ENCODE measurements at regions not wholly inside any gene's neighbourhood (a gene's known extent, or its start where the extent isn't known, plus 50 kb on each side); places are given as distances from the start of the nearest gene placed in this dataset.

- Histone ChIP-seq H3K27ac (ENCODE audit: low read length) (no peak overlapping the region), H3K4me1 (ENCODE audit: low read length) (no peaks in the 10 kb centered on the region), H3K4me2 (ENCODE audit: low read depth, low read length, poor library complexity, severe bottlenecking) (no peak overlapping the region), H3K36me3 (ENCODE audit: insufficient read depth, low read length) (no peaks in the 10 kb centered on the region), H4K20me1 (ENCODE audit: insufficient read depth, low read depth, low read length) (no peaks in the 10 kb centered on the region), H3K4me3 (ENCODE audit: low read length) (no peak overlapping the region), H3K79me2 (ENCODE audit: low read length) (no peaks in the 10 kb centered on the region), H3K27me3 (ENCODE audit: low read length) (no peaks in the 10 kb centered on the region), H3K9me2 (replicated peaks; ENCODE audit: insufficient read depth, low read length) (no peaks in the 10 kb centered on the region), H2AFZ (ENCODE audit: low read length) (no peak overlapping the region), H3K9ac (ENCODE audit: low read length) (no peak overlapping the region), H3K9me3 (ENCODE audit: low read length) (no peaks in the 10 kb centered on the region)
- DNase-seq = no peak
These were observed 95.3 kb upstream of the KLHL29 start for GRCh38 chr2:23289671-23290070.

- Histone ChIP-seq H3K36me3 (ENCODE audit: insufficient read depth, low read length) (no peaks in the 10 kb centered on the region), H3K27me3 (ENCODE audit: low read length) (no peaks in the 10 kb centered on the region), H3K9me3 (ENCODE audit: low read length) (no peaks in the 10 kb centered on the region), H4K20me1 (ENCODE audit: insufficient read depth, low read depth, low read length) (no peaks in the 10 kb centered on the region), H3K9ac (ENCODE audit: low read length) (no peak overlapping the region), H3K27ac (ENCODE audit: low read length) (no peak overlapping the region), H3K4me3 (ENCODE audit: low read length) (no peak overlapping the region), H2AFZ (ENCODE audit: low read length) (no peak overlapping the region), H3K9me2 (replicated peaks; ENCODE audit: insufficient read depth, low read length) (no peaks in the 10 kb centered on the region), H3K4me1 (ENCODE audit: low read length) (no peaks in the 10 kb centered on the region), H3K4me2 (ENCODE audit: low read depth, low read length, poor library complexity, severe bottlenecking) (no peak overlapping the region), H3K79me2 (ENCODE audit: low read length) (no peaks in the 10 kb centered on the region)
- no peak for DNase-seq
These were observed 93.7 kb upstream of the KLHL29 start for GRCh38 chr2:23291239-23291638.

- Histone ChIP-seq H3K27me3 (ENCODE audit: low read length) (no peaks in the 10 kb centered on the region), H3K4me3 (ENCODE audit: low read length) (no peak overlapping the region)
- DNase-seq = peak; percentile 55
These were observed 93.0 kb upstream of the KLHL29 start for GRCh38 chr2:23292024-23292423.

DNA sequence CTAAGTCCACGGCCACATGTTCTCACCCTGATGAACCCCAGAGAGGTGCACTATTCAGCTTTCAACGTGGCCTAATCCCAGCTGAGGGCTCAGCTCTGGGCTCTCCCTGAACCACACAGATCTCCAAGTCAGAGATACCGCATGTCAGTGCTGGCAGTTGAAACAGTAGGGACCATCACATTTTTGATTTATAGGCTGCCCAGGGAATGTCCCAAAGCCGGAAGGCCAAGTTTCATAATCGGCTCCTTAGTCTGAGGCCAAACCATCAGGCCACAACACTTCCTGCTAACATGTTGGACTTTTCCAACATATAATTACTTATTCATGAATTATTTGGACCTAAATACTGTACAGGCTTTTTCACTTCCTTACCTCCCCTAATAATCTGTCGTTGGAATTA lies 91.9 kb upstream of the KLHL29 start:
- no peak overlapping the region for H3K27ac ChIP-seq (ENCODE audit: low read length)
- H3K27me3 ChIP-seq (ENCODE audit: low read length) = no peaks in the 10 kb centered on the region
- no peaks in the 10 kb centered on the region for H3K36me3 ChIP-seq (ENCODE audit: insufficient read depth, low read length)
- H3K4me1 ChIP-seq (ENCODE audit: low read length) = no peaks in the 10 kb centered on the region
- no peaks in the 10 kb centered on the region for H3K9me2 ChIP-seq (replicated peaks; ENCODE audit: insufficient read depth, low read length)
- no peaks in the 10 kb centered on the region for H4K20me1 ChIP-seq (ENCODE audit: insufficient read depth, low read depth, low read length)
- H3K4me3 ChIP-seq (ENCODE audit: low read length) = no peak overlapping the region
- H3K79me2 ChIP-seq (ENCODE audit: low read length) = no peaks in the 10 kb centered on the region
- no peak for DNase-seq
- no peaks in the 10 kb centered on the region for H3K9me3 ChIP-seq (ENCODE audit: low read length)
- H3K9ac ChIP-seq (ENCODE audit: low read length) = no peak overlapping the region
- no peak overlapping the region for H3K4me2 ChIP-seq (ENCODE audit: low read depth, low read length, poor library complexity, severe bottlenecking)
- H2AFZ ChIP-seq (ENCODE audit: low read length) = no peak overlapping the region

More at GRCh38 chr2:23292024-23292423, 93.0 kb upstream of the KLHL29 start:
- H3K9ac ChIP-seq (ENCODE audit: low read length) = no peak overlapping the region
- no peak overlapping the region for H3K4me2 ChIP-seq (ENCODE audit: low read depth, low read length, poor library complexity, severe bottlenecking)
- H3K4me1 ChIP-seq (ENCODE audit: low read length) = no peaks in the 10 kb centered on the region
- no peaks in the 10 kb centered on the region for H3K36me3 ChIP-seq (ENCODE audit: insufficient read depth, low read length)
- no peaks in the 10 kb centered on the region for H4K20me1 ChIP-seq (ENCODE audit: insufficient read depth, low read depth, low read length)
- H3K9me3 ChIP-seq (ENCODE audit: low read length) = no peaks in the 10 kb centered on the region
- no peaks in the 10 kb centered on the region for H3K79me2 ChIP-seq (ENCODE audit: low read length)
- no peaks in the 10 kb centered on the region for H3K9me2 ChIP-seq (replicated peaks; ENCODE audit: insufficient read depth, low read length)
- no peak overlapping the region for H3K27ac ChIP-seq (ENCODE audit: low read length)
- H2AFZ ChIP-seq (ENCODE audit: low read length) = no peak overlapping the region

DNA sequence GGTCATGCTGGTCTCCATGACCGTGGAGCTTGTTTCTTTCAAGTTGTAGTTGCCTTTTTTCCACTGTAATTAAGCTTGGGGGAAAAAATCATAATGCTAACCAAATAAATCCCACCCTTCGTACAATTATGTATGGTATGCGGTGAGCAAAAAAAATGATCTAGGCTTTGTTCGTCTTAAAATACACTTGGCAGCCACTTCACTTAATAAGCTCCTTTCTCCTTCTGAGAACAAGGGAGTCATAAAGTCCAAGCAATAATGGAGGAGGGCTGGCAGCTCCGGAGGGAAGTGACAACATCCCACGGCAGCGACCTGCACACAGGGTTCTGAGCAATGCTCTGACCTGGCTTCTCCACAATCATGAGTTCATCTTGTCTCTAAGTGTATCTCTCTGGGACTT lies 91.2 kb upstream of the KLHL29 start:
- no peak overlapping the region for H3K9ac ChIP-seq (ENCODE audit: low read length)
- H3K4me1 ChIP-seq (ENCODE audit: low read length) = no peaks in the 10 kb centered on the region
- no peak overlapping the region for H3K4me2 ChIP-seq (ENCODE audit: low read depth, low read length, poor library complexity, severe bottlenecking)
- no peaks in the 10 kb centered on the region for H3K9me2 ChIP-seq (replicated peaks; ENCODE audit: insufficient read depth, low read length)
- H3K4me3 ChIP-seq (ENCODE audit: low read length) = no peak overlapping the region
- H3K27me3 ChIP-seq (ENCODE audit: low read length) = no peaks in the 10 kb centered on the region
- no peak overlapping the region for H3K27ac ChIP-seq (ENCODE audit: low read length)
- DNase-seq = no peak
- no peaks in the 10 kb centered on the region for H3K79me2 ChIP-seq (ENCODE audit: low read length)
- H2AFZ ChIP-seq (ENCODE audit: low read length) = no peak overlapping the region
- no peaks in the 10 kb centered on the region for H3K36me3 ChIP-seq (ENCODE audit: insufficient read depth, low read length)
- H3K9me3 ChIP-seq (ENCODE audit: low read length) = no peaks in the 10 kb centered on the region
- H4K20me1 ChIP-seq (ENCODE audit: insufficient read depth, low read depth, low read length) = no peaks in the 10 kb centered on the region

- H3K4me2 ChIP-seq (ENCODE audit: low read depth, low read length, poor library complexity, severe bottlenecking) = no peak overlapping the region
These were observed 90.7 kb upstream of the KLHL29 start for GRCh38 chr2:23294238-23294637.

GRCh38 chr2:23296691-23297090 lies 88.3 kb upstream of the KLHL29 start:
- H3K9ac ChIP-seq (ENCODE audit: low read length) = no peak overlapping the region
- no peak for DNase-seq
- no peak overlapping the region for H3K27ac ChIP-seq (ENCODE audit: low read length)
- H2AFZ ChIP-seq (ENCODE audit: low read length) = no peak overlapping the region
- no peaks in the 10 kb centered on the region for H3K4me1 ChIP-seq (ENCODE audit: low read length)
- H3K27me3 ChIP-seq (ENCODE audit: low read length) = no peaks in the 10 kb centered on the region
- no peaks in the 10 kb centered on the region for H3K79me2 ChIP-seq (ENCODE audit: low read length)
- H3K9me3 ChIP-seq (ENCODE audit: low read length) = no peaks in the 10 kb centered on the region
- H4K20me1 ChIP-seq (ENCODE audit: insufficient read depth, low read depth, low read length) = no peaks in the 10 kb centered on the region
- no peak overlapping the region for H3K4me3 ChIP-seq (ENCODE audit: low read length)
- no peaks in the 10 kb centered on the region for H3K9me2 ChIP-seq (replicated peaks; ENCODE audit: insufficient read depth, low read length)
- H3K36me3 ChIP-seq (ENCODE audit: insufficient read depth, low read length) = no peaks in the 10 kb centered on the region
- no peak overlapping the region for H3K4me2 ChIP-seq (ENCODE audit: low read depth, low read length, poor library complexity, severe bottlenecking)

More at GRCh38 chr2:23294238-23294637, 90.7 kb upstream of the KLHL29 start:
- Histone ChIP-seq H3K36me3 (ENCODE audit: insufficient read depth, low read length) (no peaks in the 10 kb centered on the region), H3K79me2 (ENCODE audit: low read length) (no peaks in the 10 kb centered on the region), H3K27ac (ENCODE audit: low read length) (no peak overlapping the region), H2AFZ (ENCODE audit: low read length) (no peak overlapping the region), H3K27me3 (ENCODE audit: low read length) (no peaks in the 10 kb centered on the region), H3K4me3 (ENCODE audit: low read length) (no peak overlapping the region), H3K4me1 (ENCODE audit: low read length) (no peaks in the 10 kb centered on the region), H3K9me3 (ENCODE audit: low read length) (no peaks in the 10 kb centered on the region), H4K20me1 (ENCODE audit: insufficient read depth, low read depth, low read length) (no peaks in the 10 kb centered on the region), H3K9me2 (replicated peaks; ENCODE audit: insufficient read depth, low read length) (no peaks in the 10 kb centered on the region), H3K9ac (ENCODE audit: low read length) (no peak overlapping the region)
- peak; percentile 54 for DNase-seq

- H3K9me2 ChIP-seq (replicated peaks; ENCODE audit: insufficient read depth, low read length) = no peaks in the 10 kb centered on the region
- no peaks in the 10 kb centered on the region for H4K20me1 ChIP-seq (ENCODE audit: insufficient read depth, low read depth, low read length)
- H3K4me3 ChIP-seq (ENCODE audit: low read length) = no peak overlapping the region
- no peaks in the 10 kb centered on the region for H3K9me3 ChIP-seq (ENCODE audit: low read length)
- no peak overlapping the region for H3K27ac ChIP-seq (ENCODE audit: low read length)
- H3K79me2 ChIP-seq (ENCODE audit: low read length) = no peaks in the 10 kb centered on the region
- no peak for DNase-seq
- no peak overlapping the region for H3K9ac ChIP-seq (ENCODE audit: low read length)
- H3K4me2 ChIP-seq (ENCODE audit: low read depth, low read length, poor library complexity, severe bottlenecking) = no peak overlapping the region
- H2AFZ ChIP-seq (ENCODE audit: low read length) = no peak overlapping the region
- no peaks in the 10 kb centered on the region for H3K36me3 ChIP-seq (ENCODE audit: insufficient read depth, low read length)
- H3K4me1 ChIP-seq (ENCODE audit: low read length) = no peaks in the 10 kb centered on the region
- H3K27me3 ChIP-seq (ENCODE audit: low read length) = no peaks in the 10 kb centered on the region
These were observed 87.9 kb upstream of the KLHL29 start for GRCh38 chr2:23297112-23297511.

GRCh38 chr2:23298551-23298950 lies 86.4 kb upstream of the KLHL29 start:
- no peaks in the 10 kb centered on the region for H4K20me1 ChIP-seq (ENCODE audit: insufficient read depth, low read depth, low read length)
- no peak overlapping the region for H3K27ac ChIP-seq (ENCODE audit: low read length)
- no peaks in the 10 kb centered on the region for H3K4me1 ChIP-seq (ENCODE audit: low read length)
- no peak overlapping the region for H3K4me3 ChIP-seq (ENCODE audit: low read length)
- no peaks in the 10 kb centered on the region for H3K79me2 ChIP-seq (ENCODE audit: low read length)
- H3K9me3 ChIP-seq (ENCODE audit: low read length) = no peaks in the 10 kb centered on the region
- DNase-seq = no peak
- H3K9ac ChIP-seq (ENCODE audit: low read length) = no peak overlapping the region
- no peaks in the 10 kb centered on the region for H3K36me3 ChIP-seq (ENCODE audit: insufficient read depth, low read length)
- no peaks in the 10 kb centered on the region for H3K27me3 ChIP-seq (ENCODE audit: low read length)
- H3K9me2 ChIP-seq (replicated peaks; ENCODE audit: insufficient read depth, low read length) = no peaks in the 10 kb centered on the region
- no peak overlapping the region for H3K4me2 ChIP-seq (ENCODE audit: low read depth, low read length, poor library complexity, severe bottlenecking)
- no peak overlapping the region for H2AFZ ChIP-seq (ENCODE audit: low read length)

Data from Karpas-422 (cell line).